ENCODE measurements at regions not wholly inside any gene's neighbourhood (a gene's known extent, or its start where the extent isn't known, plus 50 kb on each side); places are given as distances from the start of the nearest gene placed in this dataset.

GRCh38 chr12:126963825-126964224, 1303.1 kb upstream of the TMEM132C start:
- H3K23me2 ChIP-seq (ENCODE audit: insufficient read length, low read depth, low read length, poor library complexity, severe bottlenecking), result no peaks in the 10 kb centered on the region
- H3K23ac ChIP-seq (ENCODE audit: insufficient read length, low read depth, low read length), result no peak overlapping the region
- no peak overlapping the region for H4K8ac ChIP-seq (replicated peaks; ENCODE audit: insufficient read length, low read depth, low read length)
- no peak overlapping the region for H2BK120ac ChIP-seq (ENCODE audit: low read depth, low read length, poor library complexity, severe bottlenecking)
- H3K18ac ChIP-seq (ENCODE audit: insufficient read length, low read depth, low read length), result no peak overlapping the region
- no peaks in the 10 kb centered on the region for H3K79me2 ChIP-seq (ENCODE audit: insufficient read depth, low read length)
- no peaks in the 10 kb centered on the region for H4K20me1 ChIP-seq (ENCODE audit: control insufficient read depth, insufficient read depth, insufficient read length)
- no peak overlapping the region for H4K5ac ChIP-seq (ENCODE audit: insufficient read length, low read depth, low read length)
- no peak for TF ChIP-seq CTCF (conservative IDR thresholded peaks at IDR 0.05)
- H2BK5ac ChIP-seq (ENCODE audit: insufficient read length, low read length), result no peak overlapping the region
- H2AFZ ChIP-seq (ENCODE audit: low read length), result no peak overlapping the region
- H2AK5ac ChIP-seq (ENCODE audit: insufficient read length, low read length), result no peak overlapping the region
- no peak overlapping the region for H3K14ac ChIP-seq (ENCODE audit: insufficient read depth, low read length)
- no peaks in the 10 kb centered on the region for H3K9me3 Mint-ChIP-seq
- no peaks in the 10 kb centered on the region for H3K27me3 ChIP-seq (ENCODE audit: insufficient read depth, low read length)
- H3K4me2 ChIP-seq (ENCODE audit: insufficient read depth, insufficient read length, low read length), result no peak overlapping the region
- H3K9ac ChIP-seq (ENCODE audit: extremely low read depth, insufficient read length, low read length), result no peak overlapping the region
- H3K4me3 Mint-ChIP-seq, result no peak overlapping the region
- H3T11ph ChIP-seq (ENCODE audit: low read length), result no peak overlapping the region
- no peak overlapping the region for H3K4ac ChIP-seq (ENCODE audit: low read depth, low read length)
- H3K27ac Mint-ChIP-seq, result no peak overlapping the region
- no peak overlapping the region for H3K56ac ChIP-seq (ENCODE audit: insufficient read length, low read depth, low read length)
- no peaks in the 10 kb centered on the region for H3K79me1 ChIP-seq (ENCODE audit: insufficient read depth, low read depth, low read length, poor library complexity, severe bottlenecking)
- H3K9me3 ChIP-seq (ENCODE audit: control insufficient read depth, low read depth, low read length), result no peaks in the 10 kb centered on the region
- WGBS (ENCODE audit: extremely low coverage, insufficient read length, low lambda C conversion rate), result no CpG with 5 or more reads among the region's 1 CpG
- no peak overlapping the region for H4K91ac ChIP-seq (ENCODE audit: insufficient read length, low read depth, low read length)
- H3K27me3 Mint-ChIP-seq (ENCODE audit: low read depth), result no peaks in the 10 kb centered on the region; the same call in none of the 2 replicates
- DNase-seq, result no peak
- no peak overlapping the region for H3K27ac ChIP-seq (ENCODE audit: insufficient read length, low read depth, low read length)
- no peak overlapping the region for H2BK15ac ChIP-seq (ENCODE audit: low read depth, low read length)
- H2BK12ac ChIP-seq (ENCODE audit: insufficient read length, low read depth, low read length), result no peak overlapping the region
- no peaks in the 10 kb centered on the region for H3K4me1 ChIP-seq (ENCODE audit: insufficient read depth, low read length)
- H2BK20ac ChIP-seq (ENCODE audit: low read depth, low read length, poor library complexity, severe bottlenecking), result no peak overlapping the region
- no peaks in the 10 kb centered on the region for H3K4me1 Mint-ChIP-seq
- H3K36me3 Mint-ChIP-seq (ENCODE audit: insufficient read depth in 1 of 3, low read depth in 3 of 3), result no peaks in the 10 kb centered on the region; a peak in 1 of 7 replicates

Measured in H9 (cell line).